ENCODE measurements at regions not wholly inside any gene's neighbourhood (a gene's known extent, or its start where the extent isn't known, plus 50 kb on each side); places are given as distances from the start of the nearest gene placed in this dataset.
A peak's percentile ranks its signal among the peaks of the same experiment; 100 is the strongest.
"Not testable (repeated sequence)": the region's sequence is repeated elsewhere in the genome, so short reads cannot be mapped to it uniquely, and the experiment has no call there.

DNA sequence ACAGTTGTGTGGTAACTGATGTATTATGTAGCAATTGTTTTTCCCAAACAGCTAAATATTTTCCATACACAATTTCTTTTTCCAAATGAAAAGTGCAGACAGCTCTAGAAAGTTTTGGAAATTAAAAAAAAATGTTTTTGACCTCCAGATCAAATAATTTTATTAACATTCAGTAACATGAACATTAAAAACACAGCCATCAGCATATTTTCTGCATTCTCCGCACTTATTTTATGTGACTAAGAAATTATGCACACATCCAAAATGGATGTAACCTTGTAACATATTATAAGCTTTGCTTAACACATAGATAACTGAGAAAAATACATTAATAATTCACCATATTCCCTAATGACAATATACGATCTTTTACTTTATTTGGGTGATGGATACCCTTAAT, 224.6 kb downstream of the VGLL3 start:
- H3K4me3 ChIP-seq (ENCODE audit: low read length), result no peak overlapping the region
- no peak for TF ChIP-seq CTCF (IDR thresholded peaks at IDR 0.05; ENCODE audit: insufficient read depth, low read depth, low read length, missing control alignments)
- DNase-seq (ENCODE audit: low read depth), result no peak

GRCh38 chr3:86757322-86758179, 233.4 kb downstream of the VGLL3 start:
- DNase-seq (ENCODE audit: low read depth); H3K4me3 ChIP-seq (ENCODE audit: low read length): not testable (repeated sequence)

- DNase-seq (ENCODE audit: low read depth), result no peak
- no peak overlapping the region for H3K4me3 ChIP-seq (ENCODE audit: low read length)
- no peak for TF ChIP-seq CTCF (IDR thresholded peaks at IDR 0.05; ENCODE audit: insufficient read depth, low read depth, low read length, missing control alignments)
Observed at GRCh38 chr3:86748015-86748414, 242.9 kb downstream of the VGLL3 start.

DNA sequence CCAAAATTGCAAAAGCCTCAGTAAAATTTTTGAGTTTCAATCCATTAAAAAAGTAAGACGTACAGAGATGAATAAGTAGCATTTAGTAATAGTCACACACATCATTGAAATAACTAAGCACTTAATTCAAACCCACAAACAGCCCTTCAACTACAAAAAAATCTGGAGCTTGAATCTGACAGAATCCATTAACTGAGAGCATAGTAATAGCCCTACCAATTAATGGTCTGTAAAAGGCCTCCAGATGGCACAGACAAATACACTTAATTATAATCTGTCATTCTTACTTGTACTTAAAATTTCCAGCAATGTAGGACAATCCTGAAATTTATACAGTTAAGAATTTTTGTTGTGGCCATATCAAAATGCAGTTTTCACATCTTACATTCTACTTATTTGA, 246.9 kb downstream of the VGLL3 start:
- no peak overlapping the region for H3K4me3 ChIP-seq (ENCODE audit: low read length)
- no peak for TF ChIP-seq CTCF (IDR thresholded peaks at IDR 0.05; ENCODE audit: insufficient read depth, low read depth, low read length, missing control alignments)
- no peak for DNase-seq (ENCODE audit: low read depth)

GRCh38 chr3:86743233-86743632, 247.7 kb downstream of the VGLL3 start:
- no peak overlapping the region for H3K4me3 ChIP-seq (ENCODE audit: low read length)
- TF ChIP-seq CTCF (IDR thresholded peaks at IDR 0.05; ENCODE audit: insufficient read depth, low read depth, low read length, missing control alignments), result no peak
- peak; percentile 12 for DNase-seq (ENCODE audit: low read depth)

- TF ChIP-seq CTCF (IDR thresholded peaks at IDR 0.05; ENCODE audit: insufficient read depth, low read depth, low read length, missing control alignments), result no peak
- no peak for DNase-seq (ENCODE audit: low read depth)
- no peak overlapping the region for H3K4me3 ChIP-seq (ENCODE audit: low read length)
Observed at GRCh38 chr3:86740751-86741150, 250.2 kb downstream of the VGLL3 start.

DNA sequence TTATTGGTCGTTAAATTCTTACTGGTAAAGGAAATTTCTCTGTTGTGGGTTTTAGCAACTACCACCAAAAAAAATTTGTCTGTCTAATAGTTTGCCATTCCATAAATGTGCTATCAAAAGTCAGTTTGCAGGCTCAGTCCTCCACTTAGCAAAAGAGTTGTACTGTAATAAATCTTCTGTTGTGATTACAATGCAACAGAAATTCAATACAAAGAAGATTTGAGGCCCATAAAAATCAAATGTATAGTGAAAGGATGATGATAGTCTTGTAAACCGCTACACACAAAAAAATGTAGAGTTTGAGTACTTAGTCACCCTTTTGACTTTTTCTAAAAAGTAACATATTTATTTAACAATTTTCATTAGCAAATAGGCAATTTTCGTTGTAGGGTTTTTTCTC, 251.7 kb downstream of the VGLL3 start:
- H3K4me3 ChIP-seq (ENCODE audit: low read length), result no peak overlapping the region
- no peak for TF ChIP-seq CTCF (IDR thresholded peaks at IDR 0.05; ENCODE audit: insufficient read depth, low read depth, low read length, missing control alignments)
- no peak for DNase-seq (ENCODE audit: low read depth)
